Skin epidermis (tissue), 12 donors: ENCODE measurements at regions not wholly inside any gene's neighbourhood (a gene's known extent, or its start where the extent isn't known, plus 50 kb on each side); places are given as distances from the start of the nearest gene placed in this dataset.
"Not testable (repeated sequence)": the region's sequence is repeated elsewhere in the genome, so short reads cannot be mapped to it uniquely, and the experiment has no call there.

Experiments
- H3K27ac ChIP-seq, 21 experiments: fragments of 200-600 bp; sonication (generic) in 11 of 21; one replicate each; pipeline ENCODE4 v1.5.0; 2020; ENCODE audit warnings: mild to moderate bottlenecking in 3 of 21, inconsistent platforms in 2 of 21, moderate library complexity in 2 of 21
- H3K4me3 ChIP-seq, 7 experiments: fragments of 200-600 bp; sonication (generic) in 2 of 7; one replicate each; pipeline ENCODE4 v1.5.0; 2020; ENCODE audit warnings: inconsistent platforms in 2 of 7, mild to moderate bottlenecking in 2 of 7, moderate library complexity in 1 of 7

DNA sequence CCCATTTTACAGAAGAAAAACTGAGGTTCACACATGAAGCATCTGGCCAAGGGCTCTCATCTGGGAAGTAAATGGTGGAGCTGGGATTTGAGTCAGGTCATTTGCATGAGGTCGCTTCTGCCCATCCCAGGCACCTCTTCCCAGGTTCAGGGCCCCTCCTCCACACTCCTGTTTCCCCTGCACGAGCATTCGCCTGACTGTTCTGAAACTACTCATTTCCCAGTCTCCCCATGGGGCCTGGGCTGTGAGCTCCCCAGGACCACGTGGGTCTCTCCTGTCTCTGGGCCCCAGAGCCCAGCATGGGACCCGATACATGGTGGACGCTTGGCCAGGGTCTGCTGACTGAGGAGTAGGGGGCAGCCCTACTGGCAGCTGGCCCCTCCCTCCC is 360.8 kb downstream of the MATN1 start:
- Histone ChIP-seq H3K27ac (no peak overlapping the region), H3K4me3 (no peak overlapping the region)

DNA sequence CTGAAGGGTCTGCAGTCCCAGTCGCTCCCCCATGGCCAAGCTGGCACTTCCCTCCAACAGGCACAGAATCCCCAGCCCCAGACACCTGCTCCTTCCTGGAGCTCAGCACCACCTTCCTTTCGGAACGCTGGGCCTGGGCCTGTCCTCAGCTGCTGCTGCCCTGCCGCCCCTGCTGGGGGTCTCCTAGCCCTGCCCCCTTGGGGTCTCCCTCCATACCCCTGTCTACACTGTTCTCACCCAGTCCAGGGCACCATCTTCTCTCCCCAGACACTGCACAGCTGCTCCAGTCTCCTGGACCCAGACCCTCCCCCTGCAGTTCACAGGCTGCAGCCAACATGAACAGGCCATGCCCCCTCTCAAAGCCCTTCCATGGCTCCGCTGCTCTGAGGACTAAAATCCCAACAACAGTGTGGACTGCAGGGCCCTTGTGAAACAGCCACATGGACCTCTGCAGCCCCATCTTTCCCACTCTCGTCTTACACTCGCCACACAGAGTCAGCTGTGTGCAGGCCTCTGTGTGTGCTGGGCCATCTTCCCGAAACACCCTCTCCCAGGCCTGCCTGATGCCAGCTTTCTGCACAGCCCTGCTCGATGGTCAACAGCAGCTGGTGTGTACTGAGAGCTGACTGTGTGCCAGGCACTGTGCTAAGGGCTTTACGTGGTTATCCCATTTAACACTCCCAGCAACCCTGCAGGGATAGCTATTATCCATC is 361.3 kb downstream of the MATN1 start:
- not testable (repeated sequence) for H3K4me3 ChIP-seq, H3K27ac ChIP-seq

DNA sequence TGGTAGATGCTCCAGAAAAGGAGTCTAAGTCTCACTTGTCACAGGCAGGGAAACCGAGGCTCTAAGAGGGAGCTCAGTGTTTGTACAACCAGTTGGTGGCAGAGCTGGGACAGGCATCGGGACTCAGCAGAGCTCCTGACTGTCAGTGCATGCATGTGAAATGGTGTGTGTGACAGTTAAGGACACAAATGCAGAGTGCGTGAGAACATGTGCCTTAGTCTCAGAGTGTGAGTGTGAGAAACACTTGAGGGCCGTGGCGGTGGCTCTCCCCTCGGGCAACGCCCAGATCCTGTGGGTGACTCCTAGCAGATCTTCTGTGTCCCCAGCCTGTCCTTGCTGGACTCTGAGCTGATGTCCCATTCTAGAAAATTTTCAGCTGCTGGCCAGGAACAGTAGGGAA is 362.6 kb downstream of the MATN1 start:
- Histone ChIP-seq H3K4me3 (no peak overlapping the region), H3K27ac (no peak overlapping the region)

DNA sequence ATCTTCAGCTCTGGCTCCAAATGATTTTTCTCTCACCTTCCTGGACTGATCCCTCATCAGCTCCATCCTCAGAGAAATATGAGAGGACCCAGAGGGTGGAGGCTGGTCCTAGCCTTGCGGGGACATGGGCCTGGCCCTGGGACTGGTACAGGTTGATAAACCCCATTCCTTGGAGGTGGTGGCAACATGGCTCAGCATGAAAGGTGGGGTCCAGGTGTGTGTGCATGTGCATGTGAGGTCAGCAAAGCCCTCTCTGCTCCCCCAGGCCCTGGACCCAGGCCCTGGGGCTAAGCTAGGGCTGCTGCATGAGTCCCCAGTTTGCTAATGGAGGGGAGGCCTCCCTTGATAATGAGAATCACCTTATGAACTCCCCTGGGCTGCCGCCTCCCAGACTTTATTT is 363.1 kb downstream of the MATN1 start:
- Histone ChIP-seq H3K27ac (no peak overlapping the region), H3K4me3 (no peak overlapping the region)

DNA sequence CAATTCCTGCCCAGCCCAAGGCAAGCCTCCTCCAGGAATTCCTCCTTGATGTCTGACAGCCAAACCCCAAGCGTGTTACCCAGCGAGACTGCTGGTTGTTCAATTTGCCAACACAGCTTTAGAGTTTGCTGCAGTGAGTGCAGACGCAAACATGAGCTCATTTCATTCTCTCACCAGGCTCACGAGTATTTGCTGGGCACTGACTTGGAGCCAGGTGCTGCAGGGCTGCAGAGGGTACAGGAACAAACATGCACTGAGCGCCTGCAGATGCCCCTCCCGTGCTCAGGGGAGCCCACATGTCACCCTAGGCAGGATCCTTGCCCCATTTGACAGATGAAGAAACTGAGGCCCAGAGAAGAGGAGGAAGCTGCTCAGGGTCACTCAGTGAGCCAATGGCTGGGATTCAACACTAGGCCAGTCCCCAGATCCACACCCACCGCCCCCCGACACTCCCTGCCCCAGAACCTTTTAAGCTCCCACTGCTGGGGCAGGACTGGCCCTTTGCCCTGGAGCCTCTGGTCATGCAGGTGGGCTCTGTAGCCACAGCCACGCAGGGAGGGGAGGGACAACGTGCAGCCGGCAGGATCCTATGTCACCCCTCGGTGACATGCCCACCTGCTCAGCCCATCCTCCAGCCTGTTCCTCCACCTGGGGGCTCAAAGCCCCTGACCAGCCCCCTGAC is 363.7 kb downstream of the MATN1 start:
- Histone ChIP-seq H3K4me3 (no peak overlapping the region), H3K27ac (no peak overlapping the region)

DNA sequence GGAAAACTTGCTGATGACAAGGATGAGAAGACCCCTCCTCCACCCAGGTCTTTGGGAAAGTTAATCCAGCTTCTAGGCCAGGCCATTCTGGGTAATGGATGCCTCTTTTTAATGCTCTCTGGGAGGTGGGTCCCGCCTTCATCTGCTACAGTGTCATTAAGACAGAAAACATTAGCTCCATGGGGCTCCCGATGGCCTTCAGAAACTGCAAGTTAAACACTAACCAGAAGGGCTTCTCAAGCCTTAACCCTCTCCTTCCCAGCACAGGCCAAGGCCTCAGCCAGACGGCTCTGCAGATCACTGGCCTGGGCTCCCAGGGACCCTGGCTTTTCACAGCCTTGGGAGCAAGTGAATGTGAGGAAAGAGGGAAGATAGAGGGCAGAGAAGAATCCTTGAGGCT is 364.9 kb downstream of the MATN1 start:
- Histone ChIP-seq H3K4me3 (no peak overlapping the region), H3K27ac (no peak overlapping the region)

DNA sequence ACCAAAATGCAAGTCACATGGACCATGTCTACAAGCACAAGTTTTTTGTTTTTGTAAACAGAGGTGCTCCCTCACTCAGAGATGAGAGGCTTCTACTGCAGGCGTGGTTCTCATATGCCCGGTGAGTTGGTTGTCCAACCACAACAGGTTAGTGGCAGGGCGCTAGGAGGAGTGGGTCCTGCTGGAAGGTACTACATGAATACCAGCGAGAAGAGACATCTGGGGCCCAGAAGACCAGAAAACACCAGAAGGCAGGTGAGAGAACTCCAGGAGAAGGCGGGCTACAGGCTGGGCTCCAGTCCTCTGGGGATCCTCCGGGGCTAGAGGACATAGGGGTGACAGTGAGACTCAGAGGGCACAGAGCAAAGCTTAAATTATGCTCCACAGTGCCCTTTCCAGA is 366.5 kb downstream of the MATN1 start:
- Histone ChIP-seq H3K4me3 (no peak overlapping the region), H3K27ac (no peak overlapping the region)

DNA sequence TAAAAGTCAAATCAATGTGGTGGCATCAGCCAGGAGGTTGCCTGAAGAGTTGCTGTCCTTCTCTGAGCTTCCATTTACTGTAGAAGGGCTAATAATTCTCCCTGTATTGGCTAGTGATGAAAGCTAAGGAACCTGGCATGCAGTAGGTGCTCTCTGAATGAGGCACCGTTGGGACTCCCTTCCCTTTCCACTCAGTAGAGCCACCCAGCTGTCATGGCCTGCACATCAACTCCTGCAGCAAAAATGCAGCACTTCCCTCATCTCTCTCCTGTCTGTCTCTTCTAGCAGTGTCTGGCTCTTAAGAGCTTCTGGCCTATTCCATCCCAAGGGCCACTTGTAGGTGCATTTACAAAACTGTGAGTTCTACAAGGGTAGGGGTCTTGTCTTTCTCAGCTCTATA is 369.0 kb downstream of the MATN1 start:
- H3K4me3 ChIP-seq: no peak overlapping the region
- H3K27ac ChIP-seq: no peak overlapping the region

DNA sequence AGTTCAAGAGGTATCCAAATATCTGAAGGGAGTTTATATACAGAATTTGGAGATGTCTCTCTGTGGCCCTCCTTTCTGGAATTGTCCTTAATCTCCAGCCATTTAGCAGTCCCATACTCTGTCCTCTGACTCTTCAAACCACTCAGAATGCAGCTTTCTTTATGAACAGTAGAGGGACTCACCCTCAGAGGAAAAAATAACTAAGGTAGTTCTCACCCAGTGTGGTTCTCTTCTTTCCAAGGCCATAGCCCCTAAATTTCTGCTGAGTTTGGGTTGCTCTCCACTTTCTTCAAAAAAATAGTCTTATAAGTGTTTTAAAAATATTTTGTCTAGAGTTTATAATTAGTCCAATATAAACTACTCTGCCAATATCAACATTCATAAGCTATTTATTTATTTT is 369.7 kb downstream of the MATN1 start:
- H3K4me3 ChIP-seq: no peak overlapping the region

DNA sequence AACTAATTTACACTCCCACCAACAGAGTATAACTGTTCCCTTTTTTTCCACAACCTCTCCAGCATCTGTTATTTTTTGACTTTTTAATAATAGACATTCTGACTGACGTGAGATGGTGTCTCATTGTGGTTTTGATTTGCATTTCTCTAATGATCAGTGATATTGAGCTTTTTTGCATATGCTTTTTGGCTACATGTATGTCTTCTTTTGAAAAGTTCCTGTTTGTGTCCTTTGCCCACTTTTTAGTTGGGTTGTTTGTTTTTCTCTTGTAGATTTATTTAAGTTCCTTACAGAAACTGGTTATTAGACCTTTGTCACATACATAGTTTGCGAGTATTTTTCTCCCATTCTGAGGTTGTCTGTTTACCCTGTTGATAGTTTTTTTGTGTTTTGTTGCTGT is 375.2 kb downstream of the MATN1 start:
- Histone ChIP-seq H3K27ac (no peak overlapping the region), H3K4me3 (no peak overlapping the region)

More for the DNA sequence above, 369.7 kb downstream of the MATN1 start:
- H3K27ac ChIP-seq: no peak overlapping the region

DNA sequence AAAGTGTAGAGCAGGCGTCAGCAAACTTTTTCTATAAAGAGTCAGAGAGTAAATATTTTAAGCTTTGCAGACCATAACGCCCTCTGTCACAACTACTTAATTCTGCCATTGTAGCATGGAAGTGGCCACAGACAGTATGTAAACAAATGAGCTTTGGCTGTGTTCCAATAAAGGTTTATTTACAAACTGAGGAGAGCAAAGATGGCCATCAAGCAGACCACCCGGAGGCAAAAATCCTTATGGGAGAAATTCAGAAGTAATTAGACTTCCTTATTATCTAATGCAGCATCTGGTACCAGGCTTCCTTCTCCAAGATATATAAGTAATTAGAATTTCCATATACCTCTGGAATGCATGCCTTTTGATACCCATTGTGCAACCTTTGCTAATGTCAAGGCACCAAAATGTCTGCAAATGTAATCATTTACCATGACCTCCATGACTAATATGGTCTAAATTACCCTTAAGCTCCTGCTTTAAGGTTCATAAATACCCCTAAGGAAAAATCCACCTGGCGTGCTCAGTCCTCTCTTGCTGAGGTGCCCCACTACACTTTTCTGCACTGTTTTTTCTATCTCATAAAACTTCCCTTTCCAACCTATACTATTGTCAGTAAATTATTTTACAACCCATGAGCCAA is 377.8 kb downstream of the MATN1 start:
- no peak overlapping the region for H3K4me3 ChIP-seq
- no peak overlapping the region for H3K27ac ChIP-seq

DNA sequence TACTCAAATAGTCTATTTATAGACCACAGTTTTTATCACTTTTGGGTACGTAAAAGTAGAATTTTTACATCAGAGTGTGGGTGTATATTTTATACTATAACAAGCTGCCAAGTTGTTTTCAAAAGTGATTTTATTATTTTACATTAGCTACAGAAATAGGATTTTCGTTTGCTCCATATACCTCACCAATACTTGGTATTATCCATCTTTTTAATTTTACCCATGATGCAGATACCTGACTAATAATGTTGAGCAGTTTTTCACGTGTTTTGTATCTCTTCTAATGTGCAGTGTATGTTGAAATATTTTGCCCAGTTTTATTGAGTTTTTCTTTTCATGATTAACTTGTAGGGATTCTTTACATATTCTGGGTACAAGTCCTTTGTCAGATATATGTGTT is 379.8 kb downstream of the MATN1 start:
- Histone ChIP-seq H3K27ac (no peak overlapping the region), H3K4me3 (no peak overlapping the region)

DNA sequence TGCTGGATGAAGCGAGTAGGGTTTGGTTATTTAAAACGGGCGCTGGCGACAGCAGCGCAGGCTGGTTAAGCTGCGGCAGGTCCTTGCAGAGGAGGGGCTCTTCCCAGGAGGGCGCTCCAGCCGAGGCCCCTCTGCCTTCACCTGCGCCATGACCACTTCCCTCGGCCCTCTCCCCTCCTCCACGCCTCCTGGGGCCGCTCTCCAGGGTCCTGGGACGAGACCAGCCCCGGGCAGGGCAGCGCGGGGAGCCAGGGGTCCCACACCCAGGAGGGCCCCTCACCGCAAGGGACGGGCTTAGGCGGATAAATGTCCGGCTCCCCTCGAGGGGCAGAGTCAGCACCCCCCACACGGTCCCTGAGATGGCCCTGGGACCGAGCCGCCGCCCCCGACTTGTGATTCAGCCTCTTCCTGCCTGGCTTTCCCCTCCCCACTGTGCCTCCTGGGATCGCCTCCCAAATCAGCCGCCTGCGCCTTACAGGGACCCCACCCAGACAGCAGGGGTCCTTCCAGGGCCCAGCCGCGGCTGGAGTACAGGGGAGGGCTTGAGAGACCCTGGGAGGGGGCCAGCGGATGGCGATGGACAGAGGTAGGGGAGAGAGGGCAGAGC is 380.7 kb downstream of the MATN1 start:
- H3K4me3 ChIP-seq: no peak overlapping the region
- H3K27ac ChIP-seq: no peak overlapping the region

DNA sequence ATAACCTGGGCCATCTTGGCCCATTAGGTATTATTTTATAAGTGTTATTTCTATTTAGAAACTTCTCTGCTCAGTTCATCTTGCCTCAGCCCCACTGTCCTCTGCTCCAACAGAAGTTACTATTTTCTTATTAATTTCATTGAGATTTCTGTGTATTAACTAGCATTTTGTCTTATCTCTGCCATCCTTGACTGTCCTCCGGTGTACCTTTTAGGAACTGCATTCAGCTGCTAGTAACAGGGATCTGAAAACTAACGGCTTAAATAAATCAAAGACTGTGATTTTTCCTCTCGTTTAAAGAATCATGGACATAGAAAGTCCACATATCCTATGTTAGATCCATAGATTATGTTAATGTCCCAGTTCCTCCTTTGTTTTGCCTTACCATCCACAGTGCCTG is 382.5 kb downstream of the MATN1 start:
- no peak overlapping the region for H3K27ac ChIP-seq
- no peak overlapping the region for H3K4me3 ChIP-seq

DNA sequence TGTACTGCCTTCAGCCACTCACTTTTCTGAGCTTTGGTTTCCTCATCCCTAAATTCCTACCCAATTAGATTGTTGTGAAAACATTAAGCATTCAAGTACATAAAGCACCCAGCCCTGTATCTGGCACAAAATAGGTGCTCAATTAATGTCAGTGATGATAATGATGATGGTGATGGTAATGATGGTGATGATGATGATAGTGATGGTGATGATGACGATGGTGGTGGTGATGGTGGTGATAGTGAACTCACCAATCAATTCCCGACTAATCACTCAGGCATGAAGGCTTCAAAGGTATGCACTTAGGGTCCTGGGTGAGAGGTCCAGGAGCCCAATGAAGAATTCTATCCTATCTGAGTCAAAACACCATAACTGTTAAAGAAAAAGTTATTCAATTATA is 383.5 kb downstream of the MATN1 start:
- no peak overlapping the region for H3K4me3 ChIP-seq
- no peak overlapping the region for H3K27ac ChIP-seq

DNA sequence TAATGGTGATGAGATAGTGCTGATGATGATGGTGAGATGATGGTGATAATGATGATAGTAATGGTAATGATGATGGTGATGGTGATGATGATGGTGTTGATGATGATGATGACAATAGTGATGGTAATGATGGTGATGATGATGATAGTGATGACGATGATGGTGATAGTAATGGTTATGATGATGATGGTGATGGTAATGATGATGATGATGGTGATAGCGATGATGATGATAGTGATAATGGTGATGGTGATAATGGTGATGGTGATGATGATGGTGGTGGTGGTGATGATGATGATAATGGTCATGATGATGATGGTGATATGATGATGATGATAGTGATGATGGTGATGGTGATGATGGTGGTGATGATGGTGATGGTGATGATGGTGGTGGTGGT is 384.6 kb downstream of the MATN1 start:
- no peak overlapping the region for H3K27ac ChIP-seq

DNA sequence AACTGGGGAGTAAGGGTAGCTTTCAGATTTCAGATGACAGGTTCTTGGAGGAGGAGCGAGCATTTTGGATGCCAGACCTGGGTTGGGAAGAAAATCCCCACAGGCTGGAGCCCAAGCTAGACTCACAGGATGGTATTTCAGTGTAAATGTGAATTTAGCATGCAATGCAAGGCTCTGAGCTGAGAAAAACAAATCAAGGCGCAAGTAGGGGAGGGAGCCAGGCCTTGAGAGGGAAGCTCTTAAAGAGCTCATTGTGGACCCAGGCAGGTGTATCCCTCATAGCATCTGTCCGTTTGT is 386.1 kb downstream of the MATN1 start:
- Histone ChIP-seq H3K4me3 (no peak overlapping the region), H3K27ac (no peak overlapping the region)

More for the DNA sequence above, 384.6 kb downstream of the MATN1 start:
- H3K4me3 ChIP-seq: no peak overlapping the region

DNA sequence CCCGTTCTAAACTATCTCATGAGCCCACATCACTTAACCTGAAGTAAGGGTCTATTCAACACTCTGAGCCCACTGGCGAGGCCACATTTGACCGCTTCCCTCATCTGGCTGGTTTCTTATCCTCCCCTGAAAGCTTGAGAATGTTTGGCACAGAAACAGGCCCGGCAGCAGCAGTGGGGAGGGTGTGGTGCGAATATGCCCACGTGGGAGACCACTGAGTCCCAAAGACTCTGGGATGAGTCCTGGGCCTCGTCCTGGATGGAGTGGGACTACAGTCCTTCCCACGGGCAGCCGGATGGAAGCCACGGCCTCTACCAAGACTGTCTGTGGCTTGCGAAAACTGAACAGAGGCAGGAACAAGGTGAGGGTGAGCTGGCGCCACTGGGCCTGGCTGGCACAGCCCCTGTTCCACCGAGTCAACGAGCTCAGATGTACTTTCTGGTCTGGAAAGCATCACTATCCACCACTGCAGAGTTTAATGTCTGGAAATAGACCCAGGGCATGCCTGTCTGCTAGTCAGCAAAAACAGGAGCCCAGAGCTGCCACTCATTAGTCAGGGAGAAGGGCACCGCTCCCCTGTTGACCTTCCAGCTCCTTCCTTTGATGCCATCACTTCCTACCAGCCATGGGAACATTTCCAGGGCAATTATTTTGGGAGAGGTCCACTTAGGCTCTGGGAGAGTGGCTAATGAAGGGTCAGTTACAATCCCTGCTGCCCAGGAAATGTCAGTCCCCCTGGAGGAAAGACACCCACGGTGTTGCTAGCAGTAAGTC is 386.6 kb downstream of the MATN1 start:
- Histone ChIP-seq H3K27ac (no peak overlapping the region), H3K4me3 (no peak overlapping the region)

DNA sequence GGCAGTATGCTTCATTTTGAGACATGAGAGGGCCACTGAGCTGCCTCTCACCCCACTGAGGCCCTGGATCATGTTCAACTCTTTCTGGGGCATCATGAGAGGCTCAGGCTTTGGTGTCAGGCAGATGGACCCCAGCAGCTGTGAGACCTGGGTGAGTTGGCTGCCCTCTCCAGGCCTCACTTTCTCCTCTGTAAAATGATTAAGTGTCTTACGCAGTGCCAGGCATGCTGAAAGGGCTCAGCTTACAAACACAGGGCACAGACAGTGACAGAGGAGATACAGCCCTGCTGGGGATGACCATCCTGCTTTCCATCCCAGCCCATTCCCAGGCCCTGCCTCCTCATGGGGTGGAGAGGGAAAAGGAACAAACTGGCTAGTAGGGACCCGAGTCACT is 387.4 kb downstream of the MATN1 start:
- Histone ChIP-seq H3K27ac (no peak overlapping the region), H3K4me3 (no peak overlapping the region)

DNA sequence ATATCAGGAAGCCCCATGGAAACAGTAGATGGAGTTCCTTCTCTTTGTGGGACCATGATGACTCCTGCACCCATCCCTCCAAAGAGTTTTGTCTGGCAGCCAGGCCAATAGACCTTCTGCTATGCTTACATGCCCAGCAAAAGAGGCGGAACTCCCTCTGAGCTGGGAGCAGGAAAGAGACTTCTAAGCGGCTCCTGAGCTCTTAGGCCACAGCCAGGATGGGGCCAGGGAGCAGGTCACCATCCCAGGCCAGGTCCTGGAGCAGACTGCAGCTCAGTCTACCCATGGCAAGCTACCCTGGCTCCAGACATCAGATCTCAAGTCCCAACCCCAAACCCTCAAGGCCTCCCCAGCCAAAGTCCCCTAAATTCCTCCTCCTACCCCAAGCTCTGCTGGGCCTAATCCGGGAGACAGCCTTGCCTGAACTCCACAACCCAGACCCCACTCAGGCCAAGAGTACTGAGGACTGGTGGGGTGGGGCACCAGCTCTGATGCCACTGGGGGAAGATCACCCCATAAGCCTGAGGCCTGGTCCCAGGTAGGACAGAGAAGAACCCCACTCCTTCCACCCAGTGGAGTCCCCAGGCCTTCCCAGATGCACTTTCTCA is 387.9 kb downstream of the MATN1 start:
- Histone ChIP-seq H3K4me3 (no peak overlapping the region), H3K27ac (no peak overlapping the region)
